EH (cell line): ENCODE measurements at regions not wholly inside any gene's neighbourhood (a gene's known extent, or its start where the extent isn't known, plus 50 kb on each side); places are given as distances from the start of the nearest gene placed in this dataset.
"Not testable (repeated sequence)": the region's sequence is repeated elsewhere in the genome, so short reads cannot be mapped to it uniquely, and the experiment has no call there.

Experiments
- DNase-seq: peaks from one replicate; pipeline ENCODE4 v3.0.0-alpha.2; 2015; ENCODE audit warnings: low read depth

DNA sequence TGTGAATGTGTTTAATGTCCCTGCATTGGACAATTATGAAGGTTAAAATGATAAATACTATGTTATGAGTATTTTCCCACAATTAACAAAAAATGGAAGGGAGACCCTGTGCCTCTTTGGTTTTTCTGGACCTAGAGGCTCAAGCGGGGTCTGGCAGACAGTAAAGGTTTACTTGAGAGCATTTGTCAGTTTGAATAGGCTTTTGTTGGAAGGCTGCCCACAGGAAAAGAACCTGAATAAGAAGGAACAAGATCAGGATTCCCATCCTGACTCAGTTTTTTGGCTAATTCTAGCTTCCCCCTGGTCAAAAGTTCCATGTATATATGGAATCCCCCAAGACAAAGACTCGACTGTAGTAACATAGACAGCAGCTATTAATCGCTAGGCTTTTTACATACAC is 150.9 kb upstream of the JUN start:
- no peak for DNase-seq

DNA sequence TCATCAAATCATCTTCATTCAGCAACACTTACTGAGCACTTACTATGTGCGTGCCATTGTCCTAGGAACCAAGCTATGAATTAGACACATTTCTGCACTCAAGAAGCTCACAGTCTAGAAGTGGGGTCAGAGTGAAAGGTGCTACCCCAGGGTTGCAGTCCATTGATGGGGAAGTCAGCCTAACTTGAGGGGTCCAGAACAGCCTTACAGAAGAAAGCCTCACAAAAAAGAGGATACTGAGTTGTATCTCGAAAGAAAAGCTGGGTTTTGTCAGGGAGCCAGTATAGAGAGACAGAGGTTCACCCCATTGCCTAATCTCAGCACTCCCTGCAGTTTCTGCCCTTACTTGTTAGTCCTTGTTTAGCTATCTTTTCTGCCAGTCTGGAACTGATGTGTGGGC is 153.1 kb upstream of the JUN start:
- DNase-seq: no peak

GRCh38 chr1:58939146-58939545 is 155.3 kb upstream of the JUN start:
- no peak for DNase-seq

DNA sequence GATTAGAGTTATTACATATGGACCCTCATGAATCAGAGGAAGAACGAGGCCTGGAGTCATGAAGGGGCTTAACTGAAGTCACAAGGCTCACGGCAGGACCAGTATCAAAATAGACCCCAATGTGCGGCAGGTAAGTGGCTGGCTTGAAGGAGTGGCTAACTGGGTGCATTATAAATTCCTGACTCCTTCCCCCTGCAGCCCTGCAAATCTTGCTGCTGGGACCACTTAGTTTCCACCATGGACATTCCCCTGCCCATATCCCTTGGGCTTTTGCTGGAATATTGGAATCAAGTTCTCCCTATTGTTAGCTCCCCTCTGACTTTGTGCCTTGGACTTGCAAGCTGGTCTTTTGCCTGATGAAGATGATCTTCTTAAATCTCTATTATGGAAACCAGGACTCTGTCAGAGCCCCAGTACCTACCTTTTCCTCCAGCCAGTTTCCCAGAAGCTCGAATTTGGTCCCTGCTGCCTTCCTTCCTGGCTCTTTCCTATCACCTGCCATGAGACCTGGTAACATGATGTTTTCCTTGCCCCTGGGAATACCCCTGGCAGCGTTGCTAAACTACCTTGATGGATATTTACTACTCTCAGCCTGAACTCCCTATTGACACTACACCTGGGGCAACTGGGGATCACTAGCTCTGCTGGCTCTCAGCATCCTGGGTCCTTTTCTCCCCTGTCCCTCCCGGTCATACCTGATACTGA is 156.0 kb upstream of the JUN start:
- DNase-seq: no peak

DNA sequence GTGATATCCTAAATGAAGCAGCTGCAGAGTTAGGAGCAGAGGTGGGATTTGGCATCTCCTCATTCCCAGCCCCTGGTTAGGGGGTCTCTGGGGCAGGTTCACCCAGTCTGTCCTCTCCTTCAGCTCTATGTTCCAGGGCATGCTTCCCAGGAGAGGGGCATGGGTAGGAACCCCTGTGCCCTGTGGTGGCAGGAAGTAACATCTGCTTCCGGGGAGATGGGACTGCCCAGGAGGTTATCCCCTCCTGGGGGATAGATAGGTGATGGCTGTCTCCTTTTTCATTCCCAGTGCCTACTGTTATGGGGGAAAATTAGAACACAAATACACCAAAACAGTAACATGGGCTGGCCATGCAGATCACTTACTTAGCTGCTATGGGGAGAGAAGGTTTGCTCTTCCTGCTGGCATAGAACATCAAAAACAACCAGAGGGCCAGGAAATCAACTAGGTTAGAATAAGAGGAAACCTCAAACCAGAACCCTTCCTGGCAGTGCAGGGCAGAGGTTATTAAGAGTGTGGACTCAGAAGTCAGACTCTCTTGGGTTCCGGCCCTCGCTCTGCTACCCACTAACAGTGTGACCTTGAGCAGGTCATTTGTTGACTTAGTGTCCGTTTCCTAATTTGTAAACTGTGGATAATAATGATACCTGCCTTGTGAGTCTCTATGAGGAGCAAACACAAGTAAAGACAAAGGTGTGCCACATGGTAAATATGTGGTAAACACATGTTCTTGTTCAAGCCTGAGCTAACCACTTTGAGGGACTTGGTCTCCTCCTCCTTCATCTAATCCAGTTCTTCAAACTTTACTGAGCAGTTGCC is 157.8 kb upstream of the JUN start:
- DNase-seq: no peak

GRCh38 chr1:58942759-58943191 is 158.9 kb upstream of the JUN start:
- no peak for DNase-seq

GRCh38 chr1:58943776-58944175 is 159.9 kb upstream of the JUN start:
- DNase-seq: no peak

- DNase-seq: no peak
Observed at GRCh38 chr1:58944439-58944838, 160.6 kb upstream of the JUN start.

DNA sequence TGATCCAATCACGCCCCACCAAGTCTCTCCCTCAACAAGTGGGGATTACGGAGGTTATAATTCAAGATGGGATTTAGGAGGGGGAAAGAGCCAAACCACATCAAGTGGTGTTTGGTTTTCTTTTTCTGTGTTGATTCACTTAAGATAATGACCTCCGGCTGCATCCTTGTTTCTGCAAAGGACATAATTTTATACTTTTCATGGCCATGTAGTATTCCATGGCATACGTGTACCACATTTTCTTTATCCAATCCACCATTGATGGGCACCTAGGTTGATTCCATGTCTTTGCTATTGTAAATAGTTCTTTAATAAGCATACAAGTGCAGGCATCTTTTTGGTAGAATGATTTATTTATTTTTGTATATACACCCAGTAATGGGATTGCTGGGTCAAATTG is 162.5 kb upstream of the JUN start:
- no peak for DNase-seq

DNA sequence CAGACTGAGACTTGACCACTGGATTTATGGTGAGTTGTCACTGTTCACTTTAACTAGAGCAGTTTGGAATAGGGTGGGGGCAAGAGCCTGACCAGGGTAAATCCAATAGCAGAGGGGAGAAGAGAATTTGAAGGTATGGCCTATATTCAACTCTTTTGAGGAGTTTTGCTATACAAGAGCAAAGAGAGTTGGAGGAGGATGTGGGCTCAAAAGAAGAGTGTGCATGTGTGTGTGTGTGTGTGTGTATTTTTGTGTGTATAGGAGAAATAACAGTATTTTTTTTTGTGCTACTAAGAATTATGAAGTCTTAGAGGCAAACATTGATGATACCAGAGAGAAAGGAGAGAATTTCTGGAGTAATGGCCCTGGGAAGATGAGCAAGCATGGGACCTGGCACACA is 164.8 kb upstream of the JUN start:
- no peak for DNase-seq

GRCh38 chr1:58949551-58950220 is 165.8 kb upstream of the JUN start:
- no peak for DNase-seq

DNA sequence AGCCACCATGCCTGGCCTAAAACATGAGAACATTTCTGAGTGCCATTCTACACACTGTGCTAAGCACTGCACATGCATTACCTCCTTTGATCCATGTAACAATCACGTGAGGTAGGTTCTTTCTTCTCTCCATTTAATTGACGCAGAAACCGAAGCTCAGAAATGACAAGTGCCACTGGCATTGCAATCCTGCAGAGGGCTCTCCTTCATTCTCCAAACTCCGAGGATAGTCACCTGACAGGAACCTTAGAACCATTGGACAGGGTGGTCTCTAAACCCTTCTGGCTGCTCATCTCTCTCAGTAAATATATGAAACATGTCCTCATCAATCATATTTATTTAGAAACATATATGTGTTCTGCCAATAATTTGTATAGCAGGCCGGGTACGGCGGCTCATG is 167.1 kb upstream of the JUN start:
- DNase-seq: no peak

DNA sequence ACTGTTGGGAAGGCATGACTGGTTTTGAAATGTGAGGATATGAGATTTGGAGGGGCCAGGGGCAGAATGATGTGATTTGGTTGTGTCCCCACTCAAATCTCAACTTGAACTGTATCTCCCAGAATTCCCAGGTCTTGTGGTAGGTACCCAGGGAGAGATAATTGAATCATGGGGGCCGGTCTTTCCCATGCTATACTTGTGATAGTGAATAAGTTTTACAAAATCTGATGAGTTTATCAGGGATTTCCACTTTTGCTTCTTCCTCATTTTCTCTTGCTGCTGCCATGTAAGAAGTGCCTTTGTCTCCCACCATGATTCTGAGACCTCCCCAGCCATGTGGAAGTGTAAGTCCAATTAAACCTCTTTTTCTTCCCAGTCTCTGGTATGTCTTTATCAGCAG is 170.1 kb upstream of the JUN start:
- not testable (repeated sequence) for DNase-seq

- DNase-seq: not testable (repeated sequence)
Observed at GRCh38 chr1:58963287-58963686, 179.4 kb upstream of the JUN start.

- no peak for DNase-seq
Observed at GRCh38 chr1:58964428-58964827, 180.6 kb upstream of the JUN start.

GRCh38 chr1:58964880-58965279 is 181.0 kb upstream of the JUN start:
- DNase-seq: peak; percentile 47

DNA sequence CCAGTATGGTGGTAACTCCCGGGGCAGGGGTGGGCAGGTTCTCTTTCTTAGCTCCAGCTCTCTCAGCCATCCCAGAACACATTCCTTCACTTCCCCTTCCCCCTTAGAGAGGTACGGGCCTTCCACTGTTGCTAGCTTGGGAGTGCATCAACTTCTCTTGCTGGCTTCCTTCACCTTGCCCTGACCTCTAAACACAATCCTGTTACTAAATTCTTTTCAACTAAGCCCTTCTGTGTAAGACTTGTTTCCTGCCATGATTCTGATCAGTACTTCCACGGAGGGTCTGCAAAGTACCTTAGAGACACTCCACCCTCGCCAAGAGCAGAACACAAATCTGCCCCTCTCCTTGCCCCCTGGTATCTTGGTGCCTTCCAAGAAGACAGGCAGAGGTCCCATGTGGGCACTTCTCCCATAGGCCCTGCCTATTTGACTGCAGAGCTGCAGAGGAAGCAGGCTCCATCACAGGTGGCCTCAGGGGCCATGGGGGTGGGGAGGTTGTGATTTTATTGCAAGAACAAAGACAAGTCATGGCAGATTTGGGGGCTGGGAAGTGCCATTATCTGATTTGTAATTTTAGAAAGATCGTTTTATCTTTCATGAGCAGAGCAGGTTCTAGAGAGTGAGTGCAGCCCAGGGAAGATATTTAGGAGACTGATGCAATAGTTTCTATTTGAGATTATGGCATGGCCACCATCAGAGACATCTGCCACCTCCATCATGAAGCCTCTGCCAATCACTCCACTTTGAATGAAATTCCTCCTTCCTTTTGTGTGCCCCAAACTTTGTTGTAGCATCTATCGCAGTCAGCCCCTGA is 182.5 kb upstream of the JUN start:
- no peak for DNase-seq

DNA sequence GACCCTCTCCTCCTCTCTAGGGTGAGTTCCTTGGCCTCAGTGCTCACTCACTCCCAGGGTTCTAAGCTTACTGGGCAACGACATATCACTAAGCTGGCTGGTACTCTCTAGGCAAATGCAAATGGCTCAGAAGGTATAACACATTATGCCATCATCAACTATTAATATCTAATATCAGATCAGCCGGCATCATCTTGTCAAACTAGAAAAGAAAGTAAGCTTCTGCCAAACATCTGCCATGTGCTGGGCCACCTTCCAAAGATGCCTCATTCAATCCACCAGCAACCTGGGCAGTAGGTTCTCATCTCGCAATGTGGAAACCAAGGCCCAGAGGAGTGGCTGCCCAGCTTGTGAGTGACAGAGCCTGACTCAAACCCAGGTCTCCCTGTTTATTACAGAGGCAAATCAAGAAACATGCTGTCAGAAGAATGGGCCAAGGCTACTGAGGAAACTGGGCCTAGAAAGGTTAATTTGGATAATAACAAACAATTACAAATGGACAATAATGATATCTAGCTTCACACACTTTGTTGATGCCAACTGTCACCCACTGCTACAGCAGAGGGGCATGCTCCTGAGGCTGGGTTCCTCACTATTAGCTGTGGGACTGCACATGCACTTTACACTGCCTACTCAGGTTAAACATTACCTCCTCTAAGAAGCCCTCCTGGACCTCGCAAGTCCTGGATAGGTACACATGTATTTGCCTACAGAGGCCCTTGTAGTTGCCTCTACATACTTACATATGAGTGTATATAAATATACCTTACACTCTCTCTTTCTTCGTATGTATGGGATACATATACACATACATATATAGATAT is 183.3 kb upstream of the JUN start:
- DNase-seq: no peak

DNA sequence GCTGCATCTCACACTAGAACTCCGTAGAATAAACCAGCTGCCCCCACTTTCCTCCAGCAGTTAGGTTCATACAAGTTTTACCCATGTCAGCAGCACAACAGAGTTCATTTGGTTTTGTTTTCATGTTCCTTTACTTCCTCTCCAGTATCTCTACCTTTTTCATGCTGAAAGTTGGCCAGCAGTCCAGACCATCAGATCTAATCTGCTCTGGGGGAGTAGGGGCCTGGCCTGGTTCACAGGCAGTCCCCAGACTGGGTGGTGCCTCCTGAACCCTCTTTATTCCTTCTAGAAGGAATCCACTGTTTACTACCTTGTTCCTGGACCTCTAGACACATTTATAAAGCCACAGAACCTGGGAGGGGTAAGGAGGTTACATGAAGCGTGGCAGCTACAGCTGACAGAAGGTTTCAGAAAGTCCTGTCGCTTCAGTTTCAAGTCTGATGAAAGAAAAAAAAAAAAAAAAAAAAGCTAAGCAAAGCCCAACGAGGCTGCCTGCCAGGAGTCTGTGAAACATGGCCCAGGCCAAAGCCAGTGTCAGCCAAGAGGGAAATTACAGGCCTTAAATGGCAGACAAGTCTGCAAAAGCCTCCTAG is 184.6 kb upstream of the JUN start:
- peak; percentile 51 for DNase-seq

DNA sequence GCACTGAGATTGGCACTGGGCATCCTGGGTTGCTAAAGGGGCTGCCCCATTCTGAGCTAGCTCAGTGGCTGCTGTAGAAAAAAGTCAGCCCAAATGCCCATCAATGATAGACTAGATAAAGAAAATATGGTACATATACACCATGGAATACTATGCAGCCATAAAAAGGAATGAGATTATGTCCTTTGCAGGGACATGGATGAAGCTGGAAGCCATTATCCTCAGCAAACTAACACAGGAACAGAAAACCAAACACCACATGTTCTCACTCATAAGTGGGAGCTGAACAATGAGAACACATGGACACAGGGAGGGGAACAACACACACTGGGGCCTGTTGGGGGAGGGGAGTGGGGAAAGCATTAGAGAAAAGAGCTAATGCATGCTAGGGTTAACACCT is 185.3 kb upstream of the JUN start:
- DNase-seq: not testable (repeated sequence)

DNA sequence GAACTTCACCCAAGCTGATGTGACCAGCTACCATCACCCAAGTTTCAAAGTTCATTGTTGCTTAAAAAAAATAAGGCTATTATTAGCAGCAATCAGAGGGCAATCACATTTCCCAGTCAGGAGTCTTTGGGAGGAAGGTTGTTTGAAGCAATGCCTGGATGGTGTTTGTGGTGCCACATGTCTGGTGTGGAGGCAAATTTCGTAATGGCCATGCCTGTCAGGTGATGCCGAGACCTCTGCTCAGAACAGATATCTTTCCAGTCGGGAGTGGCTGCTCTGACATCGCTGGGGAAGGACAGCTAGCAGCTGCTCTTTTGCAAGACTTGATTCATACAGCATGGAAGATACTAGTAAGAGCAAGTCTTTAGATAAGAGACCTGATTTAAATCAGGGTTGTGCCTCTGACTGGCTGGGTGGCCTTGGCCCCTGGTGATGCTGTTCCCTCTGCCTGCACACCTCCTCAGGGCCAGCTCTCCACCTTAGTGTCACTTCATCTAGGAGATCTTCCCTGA is 187.8 kb upstream of the JUN start:
- peak; percentile 35 for DNase-seq
